ENCODE measurements at regions not wholly inside any gene's neighbourhood (a gene's known extent, or its start where the extent isn't known, plus 50 kb on each side); places are given as distances from the start of the nearest gene placed in this dataset.

DNA sequence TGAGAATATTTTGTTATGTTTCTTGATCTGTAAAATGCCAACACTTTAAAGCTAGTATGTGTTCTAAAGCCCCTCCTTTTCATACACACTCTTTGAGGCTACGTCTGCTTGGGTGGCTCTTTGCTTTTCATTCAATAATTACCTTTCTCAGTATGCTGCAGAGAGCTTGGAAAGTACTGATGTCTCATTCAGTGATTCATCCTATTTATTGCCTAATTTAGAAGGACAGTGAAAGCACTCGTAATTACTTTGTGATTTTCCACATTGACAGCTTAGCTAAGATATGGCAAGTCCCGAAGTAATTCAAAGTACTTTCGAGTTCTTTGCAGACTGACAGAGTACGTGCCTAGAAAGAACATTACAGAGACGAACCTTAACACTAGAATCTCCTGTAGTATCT is 57.2 kb downstream of the BMP15 start:
- no peak for TF ChIP-seq CTCF (IDR thresholded peaks at IDR 0.05)

- TF ChIP-seq CTCF (IDR thresholded peaks at IDR 0.05), result no peak
Measured at GRCh38 chrX:50971395-50971794, 60.9 kb downstream of the BMP15 start.

DNA sequence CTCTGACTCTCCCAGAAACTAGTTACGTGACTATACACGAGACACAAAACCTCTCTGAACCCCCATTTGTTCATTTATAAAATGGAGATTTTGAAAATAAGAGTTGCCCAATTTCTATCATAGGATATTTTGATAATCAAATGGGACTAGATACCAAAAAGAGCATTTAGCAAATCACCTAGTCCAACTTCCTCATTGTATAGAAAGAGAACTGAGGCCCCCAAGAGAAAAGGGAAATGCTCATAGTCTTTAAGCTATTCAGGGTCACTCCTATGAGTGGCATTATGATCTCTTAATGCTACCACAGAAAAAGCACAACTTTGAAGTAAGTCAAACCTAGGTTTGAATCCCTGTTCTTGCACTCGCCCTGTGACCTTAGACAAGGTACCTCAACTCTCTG is 62.7 kb downstream of the BMP15 start:
- no peak for TF ChIP-seq CTCF (IDR thresholded peaks at IDR 0.05)

DNA sequence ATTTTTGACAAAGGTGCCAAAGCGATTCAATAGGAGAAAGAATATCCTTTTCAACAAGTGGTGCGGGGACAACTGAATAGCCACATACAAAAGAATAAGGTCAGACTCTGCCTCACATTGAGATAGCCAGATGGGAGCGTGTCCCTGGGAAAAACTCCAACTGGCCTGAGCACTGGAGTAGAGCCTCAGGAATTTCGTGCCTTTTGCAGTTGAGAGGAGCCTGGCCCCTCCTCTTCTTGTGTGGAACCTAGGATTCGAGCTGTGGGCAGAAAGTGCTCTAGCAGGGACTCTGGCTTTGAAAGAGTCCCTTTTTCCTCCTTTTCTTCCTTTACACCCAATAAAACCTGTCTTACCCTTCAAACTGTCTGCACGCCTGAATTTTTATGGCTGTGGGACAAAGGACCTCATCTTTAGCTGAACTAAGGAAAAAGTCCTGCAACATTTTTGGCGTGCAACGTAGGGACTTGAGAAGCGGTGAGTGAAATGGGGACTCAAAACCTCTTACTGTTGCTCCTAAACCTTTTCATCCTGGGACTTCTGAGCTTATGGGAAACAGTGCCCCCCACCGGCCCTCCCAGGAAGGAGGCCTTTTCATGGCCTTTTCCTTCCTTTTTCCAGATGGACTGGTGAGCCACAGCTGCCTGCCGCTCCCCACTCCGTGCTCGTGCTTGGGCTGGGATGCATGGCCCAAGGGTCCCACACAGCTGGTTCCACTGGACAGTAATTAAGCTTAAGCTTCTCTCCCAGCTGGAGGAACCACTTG is 68.6 kb downstream of the BMP15 start:
- TF ChIP-seq CTCF (IDR thresholded peaks at IDR 0.05), result no peak

GRCh38 chrX:50980251-50980650 is 69.7 kb downstream of the BMP15 start:
- TF ChIP-seq CTCF (IDR thresholded peaks at IDR 0.05), result no peak

- TF ChIP-seq CTCF (IDR thresholded peaks at IDR 0.05), result peak; percentile 53
Measured at GRCh38 chrX:50988649-50989048, 78.1 kb downstream of the BMP15 start.

DNA sequence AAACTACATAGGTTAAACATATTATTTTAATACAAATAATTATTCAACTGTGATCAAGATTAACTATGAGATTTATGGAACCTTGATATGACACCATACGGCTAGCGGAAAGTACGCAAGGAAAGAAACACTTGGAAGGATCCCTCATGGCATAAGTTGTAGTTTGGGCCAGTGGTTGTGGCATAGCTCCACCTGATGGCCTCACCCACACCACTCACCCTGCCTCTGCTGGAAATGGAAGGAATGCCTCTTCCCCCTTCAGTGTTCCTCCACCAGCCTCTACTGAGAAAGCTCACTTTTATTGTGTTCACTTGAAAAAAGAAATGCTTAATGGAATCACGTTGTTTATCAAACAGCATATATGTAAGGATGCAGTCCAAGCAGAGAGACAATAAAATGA is 86.4 kb downstream of the BMP15 start:
- no peak for TF ChIP-seq CTCF (IDR thresholded peaks at IDR 0.05)

- TF ChIP-seq CTCF (IDR thresholded peaks at IDR 0.05), result no peak
Measured at GRCh38 chrX:51006064-51006463, 95.5 kb downstream of the BMP15 start.

Data from LNCAP (cell line).